GM23338 (cell line): ENCODE measurements at regions not wholly inside any gene's neighbourhood (a gene's known extent, or its start where the extent isn't known, plus 50 kb on each side); places are given as distances from the start of the nearest gene placed in this dataset.
"Not testable (repeated sequence)": the region's sequence is repeated elsewhere in the genome, so short reads cannot be mapped to it uniquely, and the experiment has no call there.

Experiments used
- ATAC-seq: fragments of 200-7000 bp; cut with Tn5 transposase; 3 replicates; pipeline ENCODE4 v1.9.1; 2020
- DNase-seq: peaks from one replicate; pipeline ENCODE4 v3.0.0-alpha.2; 2015; ENCODE audit warnings: low spot score
- H2AFZ ChIP-seq: fragments of 200-600 bp; sonication (generic); 2 replicates; pipeline ENCODE4 v1.8.0; 2016; ENCODE audit warnings: antibody characterized with exemption, mild to moderate bottlenecking, moderate library complexity
- H3F3A ChIP-seq: fragments of 200-600 bp; sonication (generic); replicated peaks from 2 replicates; pipeline ENCODE4 v1.8.0; 2017; ENCODE audit warnings: antibody characterized with exemption, mixed run types, low read depth
- H3K27ac ChIP-seq: fragments of 200-600 bp; sonication (generic); 2 replicates; pipeline ENCODE4 v1.6.1; 2016; ENCODE audit warnings: low read depth
- H3K27me3 ChIP-seq: fragments of 200-600 bp; sonication (generic); 2 replicates; pipeline ENCODE4 v1.8.0; 2016; ENCODE audit warnings: mild to moderate bottlenecking, mixed run types, moderate library complexity; ENCODE audit not compliant: insufficient read depth
- H3K36me3 ChIP-seq: fragments of 200-600 bp; sonication (generic); 2 replicates; pipeline ENCODE4 v1.8.0; 2016; ENCODE audit warnings: mild to moderate bottlenecking; ENCODE audit not compliant: insufficient read depth
- H3K4me1 ChIP-seq: fragments of 200-600 bp; sonication (generic); 2 replicates; pipeline ENCODE4 v1.8.0; 2016; ENCODE audit warnings: mild to moderate bottlenecking, moderate library complexity; ENCODE audit not compliant: insufficient read depth
- H3K4me2 ChIP-seq: fragments of 200-600 bp; sonication (generic); 2 replicates; pipeline ENCODE4 v1.7.1; 2017; ENCODE audit warnings: mixed run types
- H3K4me3 ChIP-seq: fragments of 200-600 bp; sonication (generic); 2 replicates; pipeline ENCODE4 v1.6.1; 2016; ENCODE audit warnings: mixed run types
- H3K79me2 ChIP-seq: fragments of 200-600 bp; sonication (generic); replicated peaks from 2 replicates; pipeline ENCODE4 v1.8.0; 2017; ENCODE audit warnings: mild to moderate bottlenecking; ENCODE audit not compliant: insufficient read depth
- H3K9me2 ChIP-seq: fragments of 200-600 bp; sonication (generic); 2 replicates; pipeline ENCODE4 v1.8.0; 2017; ENCODE audit not compliant: insufficient read depth
- H4K20me1 ChIP-seq: fragments of 200-600 bp; sonication (generic); replicated peaks from 2 replicates; pipeline ENCODE4 v1.8.0; 2017; ENCODE audit warnings: mild to moderate bottlenecking; ENCODE audit not compliant: insufficient read depth
- H3K27ac Mint-ChIP-seq: 2 replicates; pipeline ENCODE4 v1.8.0; 2020; ENCODE audit warnings: inconsistent platforms, mild to moderate bottlenecking, moderate library complexity, mixed read lengths
- H3K27me3 Mint-ChIP-seq: 3 replicates; pipeline ENCODE4 v1.8.0; 2022; ENCODE audit warnings: low read depth, mild to moderate bottlenecking, moderate library complexity, mixed read lengths, inconsistent platforms; ENCODE audit not compliant: insufficient read depth, poor library complexity
- H3K36me3 Mint-ChIP-seq: 3 replicates; pipeline ENCODE4 v1.8.0; 2021; ENCODE audit warnings: low read depth, mild to moderate bottlenecking, inconsistent platforms, moderate library complexity, mixed read lengths
- H3K4me1 Mint-ChIP-seq: 3 replicates; pipeline ENCODE4 v1.8.0; 2020; ENCODE audit warnings: mild to moderate bottlenecking, inconsistent platforms, mixed read lengths
- H3K4me3 Mint-ChIP-seq: 3 replicates; pipeline ENCODE4 v1.8.0; 2021; ENCODE audit warnings: moderate library complexity, mild to moderate bottlenecking, inconsistent platforms, mixed read lengths
- H3K9me3 Mint-ChIP-seq: 3 replicates; pipeline ENCODE4 v1.8.0; 2020; ENCODE audit warnings: moderate library complexity, mild to moderate bottlenecking, inconsistent platforms, mixed read lengths
- CTCF ChIP-seq, 2 experiments: fragments of 200-600 bp in 1 of 2; sonication (generic) in 1 of 2; conservative IDR thresholded peaks; 2 replicates each; pipeline versions ENCODE4 v1.5.1 to v1.6.1; 2016 to 2017; ENCODE audit warnings: antibody characterized with exemption in 2 of 2, low read depth in 2 of 2, mild to moderate bottlenecking in 2 of 2, moderate library complexity in 1 of 2
- ETS1 ChIP-seq: IDR thresholded peaks from 2 replicates; pipeline ENCODE4 v1.6.1; 2016; ENCODE audit warnings: antibody characterized with exemption
- EZH2 ChIP-seq: fragments of 200-600 bp; sonication (generic); IDR thresholded peaks from one replicate; pipeline ENCODE4 v1.8.0; 2017; ENCODE audit warnings: antibody characterized with exemption, mild to moderate bottlenecking, low read depth; ENCODE audit not compliant: unreplicated experiment
- EZH2phosphoT487 ChIP-seq: fragments of 200-600 bp; sonication (generic); IDR thresholded peaks from one replicate; pipeline ENCODE4 v1.8.1; 2018; ENCODE audit warnings: antibody characterized with exemption; ENCODE audit not compliant: unreplicated experiment
- NANOG ChIP-seq: IDR thresholded peaks from 2 replicates; pipeline ENCODE4 v1.6.1; 2016; ENCODE audit warnings: antibody characterized with exemption, borderline replicate concordance
- POLR2AphosphoS5 ChIP-seq: IDR thresholded peaks from 2 replicates; pipeline ENCODE4 v1.6.1; 2016; ENCODE audit warnings: antibody characterized with exemption, low read depth
- STAT1 ChIP-seq: IDR thresholded peaks from one replicate; pipeline ENCODE4 v1.6.1; 2016; ENCODE audit warnings: antibody characterized with exemption; ENCODE audit not compliant: unreplicated experiment
- ZNF331 ChIP-seq: fragments of 250-450 bp; sonication (Bioruptor Pico); IDR thresholded peaks from 2 replicates; pipeline ENCODE4 v1.5.0; 2020; ENCODE audit warnings: low read depth, mild to moderate bottlenecking, moderate library complexity

GRCh38 chr11:11202885-11203284 lies 150.2 kb downstream of the CSNK2A3 start:
- Histone ChIP-seq H3K9me2 (no peaks in the 10 kb centered on the region), H3K36me3 (no peaks in the 10 kb centered on the region), H2AFZ (no peak overlapping the region), H3K4me2 (no peak overlapping the region), H3K4me1 (no peaks in the 10 kb centered on the region), H4K20me1 (no peaks in the 10 kb centered on the region), H3K27ac (no peak overlapping the region), H3K27me3 (no peaks in the 10 kb centered on the region), H3K79me2 (no peaks in the 10 kb centered on the region), H3K4me3 (no peak overlapping the region), H3F3A (no peaks in the 10 kb centered on the region)
- Mint-ChIP-seq H3K9me3 (peaks cover 12% of the 10 kb centered on the region), H3K27me3 (peaks cover under 1% of the 10 kb centered on the region), H3K27ac (no peak overlapping the region), H3K36me3 (peaks cover 3% of the 10 kb centered on the region; the same call in 1 of the 3 replicates), H3K4me1 (no peaks in the 10 kb centered on the region), H3K4me3 (no peak overlapping the region)
- ATAC-seq (no peak), DNase-seq (no peak)
- TF ChIP-seq ZNF331 (CRISPR knock-in tag) (no peak), NANOG (no peak)

- not testable (repeated sequence) for ATAC-seq, H3K36me3 Mint-ChIP-seq
These were observed 151.7 kb downstream of the CSNK2A3 start for GRCh38 chr11:11201302-11201701.

GRCh38 chr11:11192541-11192940 lies 160.5 kb downstream of the CSNK2A3 start:
- no peaks in the 10 kb centered on the region for H3K4me1 ChIP-seq
- Mint-ChIP-seq H3K36me3 (no peaks in the 10 kb centered on the region), H3K4me1 (no peaks in the 10 kb centered on the region), H3K27me3 (peaks cover 2% of the 10 kb centered on the region), H3K9me3 (0 out of 3 replicates have a peak, but pooled peaks cover 3% of the 10 kb centered on the region), H3K4me3 (no peak overlapping the region), H3K27ac (no peak overlapping the region)
- H3K9me2 ChIP-seq, result no peaks in the 10 kb centered on the region
- H3F3A ChIP-seq, result no peaks in the 10 kb centered on the region
- no peaks in the 10 kb centered on the region for H4K20me1 ChIP-seq
- H3K79me2 ChIP-seq, result no peaks in the 10 kb centered on the region
- no peak for DNase-seq
- ATAC-seq, result no peak
- no peaks in the 10 kb centered on the region for H3K36me3 ChIP-seq
- H3K27me3 ChIP-seq, result no peaks in the 10 kb centered on the region
- TF ChIP-seq EZH2 (no peak), POLR2AphosphoS5 (no peak), CTCF (conservative IDR thresholded peaks at IDR 0.05; ENCODE audit: low read depth in 2 of 2) (no peak), NANOG (no peak), STAT1 (no peak), EZH2phosphoT487 (no peak), ZNF331 (CRISPR knock-in tag) (no peak), ETS1 (no peak)
- H3K27ac ChIP-seq, result no peak overlapping the region
- no peak overlapping the region for H3K4me3 ChIP-seq
- no peak overlapping the region for H3K4me2 ChIP-seq
- H2AFZ ChIP-seq, result no peak overlapping the region

More at GRCh38 chr11:11201302-11201701, 151.7 kb downstream of the CSNK2A3 start:
- not testable (repeated sequence) for H3K9me2 ChIP-seq, H3K27ac ChIP-seq, H3K27me3 ChIP-seq, H3K27me3 Mint-ChIP-seq, H3K36me3 ChIP-seq, H3K4me1 ChIP-seq, DNase-seq, H3K4me2 ChIP-seq, H3F3A ChIP-seq, H3K27ac Mint-ChIP-seq, H4K20me1 ChIP-seq, H2AFZ ChIP-seq, H3K4me1 Mint-ChIP-seq, H3K4me3 ChIP-seq, H3K79me2 ChIP-seq, H3K4me3 Mint-ChIP-seq
- H3K9me3 Mint-ChIP-seq, result peaks cover 12% of the 10 kb centered on the region
